ENCODE measurements at regions not wholly inside any gene's neighbourhood (a gene's known extent, or its start where the extent isn't known, plus 50 kb on each side); places are given as distances from the start of the nearest gene placed in this dataset.

DNA sequence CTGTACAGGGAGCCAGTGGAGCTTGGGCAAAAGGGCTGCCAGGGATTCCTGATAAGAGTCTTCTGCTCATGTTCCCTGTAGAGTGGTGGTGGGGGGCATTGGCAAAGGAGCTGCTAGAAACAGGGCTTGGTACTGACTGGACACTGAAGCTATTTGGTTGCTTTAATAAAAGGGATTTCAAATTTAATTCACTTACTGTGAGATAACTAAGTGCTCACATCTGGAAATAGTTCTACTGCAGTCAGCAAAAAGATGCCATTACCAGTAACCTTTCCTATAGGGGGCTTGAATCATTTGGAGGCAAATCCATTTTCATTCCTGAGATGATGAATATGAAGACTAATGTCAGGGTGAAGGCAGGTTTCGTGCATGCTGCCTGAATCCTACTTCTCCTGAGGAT, 94.3 kb upstream of the DOCK10 start:
- ATAC-seq: no peak
- TF ChIP-seq, protein P1, sequence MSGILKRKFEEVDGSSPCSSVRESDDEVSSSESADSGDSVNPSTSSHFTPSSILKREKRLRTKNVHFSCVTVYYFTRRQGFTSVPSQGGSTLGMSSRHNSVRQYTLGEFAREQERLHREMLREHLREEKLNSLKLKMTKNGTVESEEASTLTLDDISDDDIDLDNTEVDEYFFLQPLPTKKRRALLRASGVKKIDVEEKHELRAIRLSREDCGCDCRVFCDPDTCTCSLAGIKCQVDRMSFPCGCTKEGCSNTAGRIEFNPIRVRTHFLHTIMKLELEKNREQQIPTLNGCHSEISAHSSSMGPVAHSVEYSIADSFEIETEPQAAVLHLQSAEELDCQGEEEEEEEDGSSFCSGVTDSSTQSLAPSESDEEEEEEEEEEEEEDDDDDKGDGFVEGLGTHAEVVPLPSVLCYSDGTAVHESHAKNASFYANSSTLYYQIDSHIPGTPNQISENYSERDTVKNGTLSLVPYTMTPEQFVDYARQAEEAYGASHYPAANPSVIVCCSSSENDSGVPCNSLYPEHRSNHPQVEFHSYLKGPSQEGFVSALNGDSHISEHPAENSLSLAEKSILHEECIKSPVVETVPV (CRISPR knock-in tag; IDR thresholded peaks at IDR 0.05): no peak
- TF ChIP-seq ZNF565 (CRISPR knock-in tag; conservative IDR thresholded peaks at IDR 0.05; ENCODE audit: low read depth): no peak
- TF ChIP-seq TCF4 (CRISPR knock-in tag; IDR thresholded peaks at IDR 0.05; ENCODE audit: borderline replicate concordance): peak; percentile 81

DNA sequence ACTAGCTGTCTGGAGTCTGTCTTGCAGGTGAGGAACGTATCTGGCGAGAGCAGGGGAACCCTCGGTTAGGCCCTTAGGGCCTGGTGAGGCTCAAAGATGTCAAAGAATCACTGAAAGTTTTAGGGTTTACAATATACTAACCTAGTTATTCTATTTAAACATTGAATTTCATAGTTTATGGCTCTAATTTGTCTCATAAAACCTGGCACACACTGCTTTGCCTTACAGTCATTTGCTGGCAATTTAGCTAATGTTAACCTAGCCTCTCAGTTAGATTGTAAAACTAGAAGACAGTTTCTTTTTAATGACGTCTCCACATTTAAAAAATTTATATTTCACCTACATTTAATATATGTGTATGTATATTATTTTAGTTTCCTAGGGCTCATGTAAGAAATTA, 89.6 kb upstream of the DOCK10 start:
- TF ChIP-seq PPARA (CRISPR knock-in tag; IDR thresholded peaks at IDR 0.05; ENCODE audit: borderline replicate concordance) (no peak), RARB (CRISPR knock-in tag; IDR thresholded peaks at IDR 0.05) (no peak), CSDC2 (CRISPR knock-in tag; IDR thresholded peaks at IDR 0.05) (no peak), TOX (CRISPR knock-in tag; IDR thresholded peaks at IDR 0.05; ENCODE audit: borderline replicate concordance) (no peak), BACH2 (CRISPR knock-in tag; IDR thresholded peaks at IDR 0.05; ENCODE audit: borderline replicate concordance) (no peak), ZNF8 (CRISPR knock-in tag; IDR thresholded peaks at IDR 0.05) (no peak)
- TF ChIP-seq, protein P1 (CRISPR knock-in tag; IDR thresholded peaks at IDR 0.05): no peak

DNA sequence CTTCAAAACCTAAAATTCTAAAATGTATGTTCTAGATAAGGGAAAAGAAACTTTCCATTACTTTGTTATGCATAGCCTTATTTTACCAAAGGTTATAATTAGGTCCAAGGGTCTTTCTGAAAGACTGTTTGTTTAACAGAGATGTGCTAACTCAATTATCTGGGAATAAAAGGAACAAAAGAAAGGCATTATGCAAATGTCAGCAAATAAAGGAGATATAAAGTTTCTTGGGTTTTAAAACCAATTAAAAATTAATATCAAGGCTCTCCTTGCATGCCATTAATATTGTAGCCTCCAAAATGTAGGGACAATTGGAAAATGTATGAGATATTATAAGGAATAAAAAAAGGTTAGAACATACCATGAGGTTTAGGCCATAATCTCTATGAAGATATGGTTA, 87.8 kb upstream of the DOCK10 start:
- no peak for TF ChIP-seq ZFP30 (CRISPR knock-in tag; IDR thresholded peaks at IDR 0.05)
- no peak for TF ChIP-seq ZFP3 (CRISPR knock-in tag; IDR thresholded peaks at IDR 0.05)
- no peak for TF ChIP-seq GLIS3 (CRISPR knock-in tag; IDR thresholded peaks at IDR 0.05)
- TF ChIP-seq, protein P1 (CRISPR knock-in tag; IDR thresholded peaks at IDR 0.05): no peak
- no peak for TF ChIP-seq ZNF8 (CRISPR knock-in tag; IDR thresholded peaks at IDR 0.05)
- TF ChIP-seq TCF4 (CRISPR knock-in tag; IDR thresholded peaks at IDR 0.05; ENCODE audit: borderline replicate concordance): no peak
- no peak for TF ChIP-seq ARNTL (CRISPR knock-in tag; IDR thresholded peaks at IDR 0.05; ENCODE audit: borderline replicate concordance, low read depth)
- TF ChIP-seq, protein P2, sequence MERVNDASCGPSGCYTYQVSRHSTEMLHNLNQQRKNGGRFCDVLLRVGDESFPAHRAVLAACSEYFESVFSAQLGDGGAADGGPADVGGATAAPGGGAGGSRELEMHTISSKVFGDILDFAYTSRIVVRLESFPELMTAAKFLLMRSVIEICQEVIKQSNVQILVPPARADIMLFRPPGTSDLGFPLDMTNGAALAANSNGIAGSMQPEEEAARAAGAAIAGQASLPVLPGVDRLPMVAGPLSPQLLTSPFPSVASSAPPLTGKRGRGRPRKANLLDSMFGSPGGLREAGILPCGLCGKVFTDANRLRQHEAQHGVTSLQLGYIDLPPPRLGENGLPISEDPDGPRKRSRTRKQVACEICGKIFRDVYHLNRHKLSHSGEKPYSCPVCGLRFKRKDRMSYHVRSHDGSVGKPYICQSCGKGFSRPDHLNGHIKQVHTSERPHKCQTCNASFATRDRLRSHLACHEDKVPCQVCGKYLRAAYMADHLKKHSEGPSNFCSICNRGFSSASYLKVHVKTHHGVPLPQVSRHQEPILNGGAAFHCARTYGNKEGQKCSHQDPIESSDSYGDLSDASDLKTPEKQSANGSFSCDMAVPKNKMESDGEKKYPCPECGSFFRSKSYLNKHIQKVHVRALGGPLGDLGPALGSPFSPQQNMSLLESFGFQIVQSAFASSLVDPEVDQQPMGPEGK (CRISPR knock-in tag; IDR thresholded peaks at IDR 0.05; ENCODE audit: borderline replicate concordance): no peak
- no peak for TF ChIP-seq SNAI2 (CRISPR knock-in tag; IDR thresholded peaks at IDR 0.05)
- TF ChIP-seq BACH2 (CRISPR knock-in tag; IDR thresholded peaks at IDR 0.05; ENCODE audit: borderline replicate concordance): no peak
- no peak for TF ChIP-seq PPARA (CRISPR knock-in tag; IDR thresholded peaks at IDR 0.05; ENCODE audit: borderline replicate concordance)
- TF ChIP-seq ESRRG (CRISPR knock-in tag; IDR thresholded peaks at IDR 0.05): no peak
- TF ChIP-seq, protein P3, sequence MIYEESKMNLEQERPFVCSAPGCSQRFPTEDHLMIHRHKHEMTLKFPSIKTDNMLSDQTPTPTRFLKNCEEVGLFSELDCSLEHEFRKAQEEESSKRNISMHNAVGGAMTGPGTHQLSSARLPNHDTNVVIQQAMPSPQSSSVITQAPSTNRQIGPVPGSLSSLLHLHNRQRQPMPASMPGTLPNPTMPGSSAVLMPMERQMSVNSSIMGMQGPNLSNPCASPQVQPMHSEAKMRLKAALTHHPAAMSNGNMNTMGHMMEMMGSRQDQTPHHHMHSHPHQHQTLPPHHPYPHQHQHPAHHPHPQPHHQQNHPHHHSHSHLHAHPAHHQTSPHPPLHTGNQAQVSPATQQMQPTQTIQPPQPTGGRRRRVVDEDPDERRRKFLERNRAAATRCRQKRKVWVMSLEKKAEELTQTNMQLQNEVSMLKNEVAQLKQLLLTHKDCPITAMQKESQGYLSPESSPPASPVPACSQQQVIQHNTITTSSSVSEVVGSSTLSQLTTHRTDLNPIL (CRISPR knock-in tag; IDR thresholded peaks at IDR 0.05; ENCODE audit: low read depth): no peak
- TF ChIP-seq, protein P4, sequence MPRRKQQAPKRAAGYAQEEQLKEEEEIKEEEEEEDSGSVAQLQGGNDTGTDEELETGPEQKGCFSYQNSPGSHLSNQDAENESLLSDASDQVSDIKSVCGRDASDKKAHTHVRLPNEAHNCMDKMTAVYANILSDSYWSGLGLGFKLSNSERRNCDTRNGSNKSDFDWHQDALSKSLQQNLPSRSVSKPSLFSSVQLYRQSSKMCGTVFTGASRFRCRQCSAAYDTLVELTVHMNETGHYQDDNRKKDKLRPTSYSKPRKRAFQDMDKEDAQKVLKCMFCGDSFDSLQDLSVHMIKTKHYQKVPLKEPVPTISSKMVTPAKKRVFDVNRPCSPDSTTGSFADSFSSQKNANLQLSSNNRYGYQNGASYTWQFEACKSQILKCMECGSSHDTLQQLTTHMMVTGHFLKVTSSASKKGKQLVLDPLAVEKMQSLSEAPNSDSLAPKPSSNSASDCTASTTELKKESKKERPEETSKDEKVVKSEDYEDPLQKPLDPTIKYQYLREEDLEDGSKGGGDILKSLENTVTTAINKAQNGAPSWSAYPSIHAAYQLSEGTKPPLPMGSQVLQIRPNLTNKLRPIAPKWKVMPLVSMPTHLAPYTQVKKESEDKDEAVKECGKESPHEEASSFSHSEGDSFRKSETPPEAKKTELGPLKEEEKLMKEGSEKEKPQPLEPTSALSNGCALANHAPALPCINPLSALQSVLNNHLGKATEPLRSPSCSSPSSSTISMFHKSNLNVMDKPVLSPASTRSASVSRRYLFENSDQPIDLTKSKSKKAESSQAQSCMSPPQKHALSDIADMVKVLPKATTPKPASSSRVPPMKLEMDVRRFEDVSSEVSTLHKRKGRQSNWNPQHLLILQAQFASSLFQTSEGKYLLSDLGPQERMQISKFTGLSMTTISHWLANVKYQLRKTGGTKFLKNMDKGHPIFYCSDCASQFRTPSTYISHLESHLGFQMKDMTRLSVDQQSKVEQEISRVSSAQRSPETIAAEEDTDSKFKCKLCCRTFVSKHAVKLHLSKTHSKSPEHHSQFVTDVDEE (CRISPR knock-in tag; IDR thresholded peaks at IDR 0.05): no peak
- ATAC-seq: no peak

More for the DNA sequence above, 89.6 kb upstream of the DOCK10 start:
- ATAC-seq: no peak
